GM19463 (cell line): ENCODE measurements at regions not wholly inside any gene's neighbourhood (a gene's known extent, or its start where the extent isn't known, plus 50 kb on each side); places are given as distances from the start of the nearest gene placed in this dataset.
A peak's percentile ranks its signal among the peaks of the same experiment; 100 is the strongest.
"Not testable (repeated sequence)": the region's sequence is repeated elsewhere in the genome, so short reads cannot be mapped to it uniquely, and the experiment has no call there.

Experiments
- ATAC-seq: cut with Tn5 transposase; IDR thresholded peaks from one replicate; pipeline ENCODE4 v1.9.1; 2021; ENCODE audit warnings: mild to moderate bottlenecking, moderate library complexity; ENCODE audit not compliant: unreplicated experiment

DNA sequence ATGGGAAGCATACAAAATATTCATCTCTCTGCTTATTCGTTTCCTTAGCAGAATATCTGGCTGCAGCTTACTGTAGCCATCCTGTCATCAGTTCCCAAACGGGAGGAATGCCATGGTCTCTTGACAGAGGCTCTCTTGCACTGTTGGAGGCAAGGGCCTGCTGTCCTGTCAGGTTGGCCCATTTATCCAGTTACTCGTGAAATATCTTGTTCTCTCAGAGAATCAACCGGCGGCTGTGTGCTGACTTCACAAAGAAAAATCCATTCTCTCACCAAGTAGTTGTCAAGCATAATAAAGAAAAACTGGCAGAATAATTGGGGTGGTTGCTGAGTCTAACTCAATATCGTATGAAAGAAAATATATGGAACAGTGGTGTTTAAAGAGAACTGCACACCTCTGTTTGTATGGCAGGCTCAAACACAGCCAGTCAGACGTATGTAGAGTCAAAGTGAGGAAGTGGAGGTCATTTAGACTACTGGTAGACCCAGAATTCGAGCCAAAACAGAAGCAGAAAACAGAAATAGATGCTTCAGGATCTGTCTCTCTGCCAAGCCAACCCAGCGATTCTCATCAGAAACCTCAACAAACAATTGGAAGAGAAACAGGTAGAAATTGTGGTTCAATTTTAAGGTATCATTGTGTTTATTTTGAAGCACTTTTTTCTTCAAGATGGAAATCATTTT, 349.2 kb upstream of the PRKCQ start:
- no peak for ATAC-seq

DNA sequence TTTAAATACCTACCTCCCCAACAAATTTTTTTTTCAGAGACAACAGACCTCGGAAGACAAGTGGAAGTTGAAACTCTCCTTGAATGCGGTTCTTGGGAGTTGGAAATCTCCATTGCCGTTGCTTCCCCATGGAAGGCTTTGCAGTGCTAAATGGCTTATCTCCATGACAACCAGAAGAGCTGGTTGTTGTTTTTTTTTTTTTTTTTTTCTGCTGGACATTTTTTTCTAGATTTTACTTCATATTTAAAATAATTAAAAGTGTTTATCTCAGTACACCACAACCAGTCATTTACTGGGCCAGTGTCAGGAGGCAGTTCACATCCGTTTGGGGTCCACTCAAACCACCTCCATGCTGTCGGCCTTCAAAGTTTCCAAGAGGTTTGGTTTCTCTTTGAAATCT, 348.5 kb upstream of the PRKCQ start:
- ATAC-seq: no peak

DNA sequence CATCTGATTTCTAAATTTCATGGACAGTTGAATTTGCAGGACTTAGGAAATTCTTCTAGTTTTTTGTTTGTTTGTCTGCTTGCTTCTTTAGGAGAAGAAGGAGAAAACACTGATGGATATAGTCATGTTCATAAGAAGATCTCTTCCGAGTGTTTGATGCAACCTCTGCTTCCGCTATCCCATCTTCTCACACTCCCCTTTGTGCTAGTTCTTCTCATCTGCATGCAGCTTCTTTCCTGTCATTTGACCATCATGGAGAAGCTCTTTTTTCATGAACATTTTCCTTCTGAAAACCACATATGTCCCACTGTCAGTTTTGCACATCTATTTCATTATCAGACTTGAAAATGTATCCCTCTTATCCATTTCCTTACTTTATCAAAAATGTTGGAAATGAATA, 346.9 kb upstream of the PRKCQ start:
- ATAC-seq: no peak

DNA sequence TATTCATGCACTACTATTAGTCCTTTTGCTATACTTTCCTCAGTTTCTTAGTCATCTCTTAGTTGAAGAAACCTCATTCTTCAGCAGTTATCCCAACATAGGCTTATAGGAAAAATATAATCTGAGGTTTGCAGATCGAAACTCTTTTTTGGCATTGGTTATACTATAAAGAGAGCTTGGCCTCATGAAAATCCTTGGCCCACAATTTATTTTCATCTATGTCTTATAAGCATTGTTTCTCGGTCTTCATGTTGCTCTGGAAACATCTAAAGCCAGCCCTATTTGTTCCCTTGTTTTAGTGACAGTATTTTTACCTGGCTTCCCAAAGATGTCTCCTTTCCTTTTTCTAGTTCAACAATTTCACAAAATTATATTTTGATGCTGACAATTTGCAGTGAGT, 345.1 kb upstream of the PRKCQ start:
- ATAC-seq: no peak

DNA sequence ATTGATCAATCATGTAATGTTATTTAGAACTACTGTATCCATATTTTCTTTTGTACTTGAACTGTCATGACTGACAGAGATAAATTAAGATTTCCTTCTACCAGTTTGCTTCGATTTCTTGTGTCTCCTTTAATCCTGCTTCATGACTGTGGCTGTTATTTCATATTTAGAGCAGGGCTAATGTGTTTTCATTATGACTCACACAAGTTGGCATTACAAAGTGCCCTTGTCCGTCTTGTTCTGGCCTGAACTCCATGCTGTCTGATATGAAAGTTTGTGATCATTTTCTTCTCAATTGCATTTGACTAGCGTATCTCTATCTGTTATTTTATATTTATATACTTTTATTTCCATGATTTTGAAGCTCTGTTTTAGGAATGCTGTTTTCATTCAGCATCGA, 344.1 kb upstream of the PRKCQ start:
- ATAC-seq: no peak

DNA sequence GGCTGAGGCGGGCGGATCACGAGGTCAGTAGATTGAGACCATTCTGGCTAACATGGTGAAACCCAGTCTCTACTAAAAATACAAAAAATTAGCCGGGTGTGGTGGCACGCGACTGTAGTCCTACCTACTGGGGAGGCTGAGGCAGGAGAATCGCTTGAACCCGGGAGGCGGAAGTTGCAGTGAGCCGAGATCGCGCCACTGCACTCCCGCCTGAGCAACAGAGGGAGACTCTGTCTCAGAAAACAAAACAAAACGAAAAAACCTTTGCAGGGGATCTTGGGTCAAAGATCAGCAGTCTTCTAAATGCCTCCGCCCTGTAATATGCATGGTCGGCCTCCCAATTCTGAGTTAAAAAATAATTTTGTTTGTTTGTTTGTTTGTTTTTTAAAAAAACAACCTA, 340.9 kb upstream of the PRKCQ start:
- ATAC-seq: not testable (repeated sequence)

DNA sequence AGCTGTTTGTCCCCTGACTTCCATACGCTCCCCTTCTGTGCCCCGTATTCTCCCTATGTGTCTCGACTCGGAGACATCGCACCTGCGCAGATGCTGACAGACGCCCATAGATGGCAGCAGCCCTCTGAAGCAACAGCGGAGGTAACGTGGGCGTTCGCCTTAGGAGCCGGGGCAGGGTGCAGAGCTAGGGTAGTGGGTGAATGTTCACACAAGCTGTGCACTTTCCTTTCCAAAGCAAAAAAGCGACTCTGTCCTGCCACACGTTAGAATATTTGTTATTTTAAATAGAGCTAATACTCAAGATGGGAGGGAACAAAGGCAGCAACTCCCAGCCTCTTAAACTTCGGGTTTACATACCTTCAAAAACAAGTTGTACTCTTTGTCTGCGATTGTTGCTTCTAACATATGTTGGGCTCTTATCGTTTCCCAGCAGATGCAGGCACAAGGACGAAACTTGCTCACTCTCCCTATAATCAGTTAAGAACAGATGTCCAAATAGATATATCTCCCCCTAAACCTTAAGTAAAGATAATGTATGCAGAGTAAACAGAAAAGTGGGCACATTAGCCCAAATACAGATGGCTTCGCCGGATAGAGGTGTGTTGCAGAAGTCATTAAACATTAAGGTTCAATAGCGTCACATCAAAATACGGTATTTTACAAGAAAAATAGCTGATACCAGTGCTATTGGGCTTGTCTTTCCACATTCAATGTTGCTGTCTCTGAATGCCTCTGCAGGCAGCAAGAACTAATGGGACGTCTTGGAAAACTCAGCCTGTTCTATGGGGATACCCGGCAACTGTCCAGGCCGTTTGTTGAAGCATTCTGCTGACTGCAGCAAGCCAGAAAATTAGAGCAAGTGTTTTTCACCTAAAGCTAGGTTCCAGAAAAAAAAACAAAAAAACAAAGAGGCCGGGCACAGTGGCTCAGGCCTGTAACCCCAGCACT, 340.3 kb upstream of the PRKCQ start:
- peak; percentile 99 for ATAC-seq

DNA sequence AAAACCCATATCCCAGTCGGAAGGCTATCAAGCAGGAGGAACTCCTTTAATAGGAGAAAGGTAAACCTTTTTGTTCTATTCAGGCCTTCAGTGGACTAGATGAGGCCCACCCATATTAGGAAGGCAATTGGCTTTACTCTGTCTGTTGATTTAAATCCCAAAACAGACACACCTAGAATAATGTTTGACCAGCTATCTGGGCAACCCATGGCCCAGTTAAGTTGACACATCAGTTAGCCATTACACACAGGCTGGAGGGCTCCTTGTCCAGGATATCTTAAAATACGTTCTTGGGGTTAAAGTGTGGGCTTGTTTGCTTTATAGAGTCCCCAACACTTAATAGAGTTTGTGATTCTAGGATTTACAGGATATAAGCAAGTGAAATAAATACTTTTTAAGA, 339.0 kb upstream of the PRKCQ start:
- no peak for ATAC-seq

DNA sequence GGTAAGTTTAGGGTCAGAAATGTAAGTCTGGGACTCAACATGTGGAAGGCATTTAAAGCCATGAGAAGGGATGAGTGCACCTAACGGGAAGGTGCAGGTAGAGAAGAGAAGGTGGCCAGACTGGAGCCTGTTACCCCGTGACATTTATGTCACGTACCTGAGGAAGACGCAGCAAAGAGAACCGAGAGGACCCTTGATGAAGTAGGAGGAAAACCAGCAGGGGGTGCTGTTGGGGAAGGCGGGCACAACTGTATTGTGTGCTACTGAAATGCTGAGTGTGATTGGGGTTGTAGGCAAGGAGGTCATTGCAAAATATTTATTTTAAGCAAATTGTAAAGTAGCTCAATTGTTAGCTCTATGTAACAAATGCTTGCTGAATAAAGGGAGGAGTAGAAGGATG, 338.2 kb upstream of the PRKCQ start:
- no peak for ATAC-seq

DNA sequence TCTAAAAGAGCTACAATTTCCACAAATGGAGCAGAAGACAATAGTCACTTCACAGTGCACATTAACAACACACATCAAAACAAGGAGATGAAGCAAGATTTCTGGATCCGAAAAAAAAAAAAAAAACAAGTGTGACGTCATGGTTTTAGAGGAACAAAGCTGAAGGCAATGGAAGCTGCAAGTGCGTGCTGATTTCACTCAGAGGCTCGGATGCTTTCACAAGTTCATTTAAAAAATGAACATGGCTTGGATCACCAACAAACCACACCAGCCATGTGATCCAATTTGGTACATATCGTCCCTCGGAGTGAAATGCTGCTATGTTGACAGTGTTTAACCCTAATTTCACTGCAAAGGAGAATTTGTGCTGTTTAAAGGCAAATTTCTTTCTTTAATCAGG, 337.0 kb upstream of the PRKCQ start:
- ATAC-seq: no peak

DNA sequence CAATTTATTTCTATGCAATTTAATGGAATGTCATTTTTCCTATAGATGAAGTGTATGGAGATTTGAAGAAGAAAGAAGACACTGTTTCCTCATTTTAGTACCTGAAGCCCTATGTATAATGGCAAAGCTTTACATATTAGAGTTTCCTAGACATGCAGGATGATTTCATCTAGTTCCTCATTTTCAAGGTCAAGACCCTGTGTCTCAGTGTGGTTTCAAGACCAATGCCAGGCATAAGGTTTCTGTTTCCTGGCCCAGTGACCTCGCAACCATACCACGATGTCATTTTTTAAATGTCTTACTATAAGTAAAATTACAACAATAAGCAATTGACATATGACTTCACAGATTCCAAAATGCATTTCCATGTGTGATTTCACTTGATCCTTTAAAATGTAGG, 336.5 kb upstream of the PRKCQ start:
- ATAC-seq: peak; percentile 36

DNA sequence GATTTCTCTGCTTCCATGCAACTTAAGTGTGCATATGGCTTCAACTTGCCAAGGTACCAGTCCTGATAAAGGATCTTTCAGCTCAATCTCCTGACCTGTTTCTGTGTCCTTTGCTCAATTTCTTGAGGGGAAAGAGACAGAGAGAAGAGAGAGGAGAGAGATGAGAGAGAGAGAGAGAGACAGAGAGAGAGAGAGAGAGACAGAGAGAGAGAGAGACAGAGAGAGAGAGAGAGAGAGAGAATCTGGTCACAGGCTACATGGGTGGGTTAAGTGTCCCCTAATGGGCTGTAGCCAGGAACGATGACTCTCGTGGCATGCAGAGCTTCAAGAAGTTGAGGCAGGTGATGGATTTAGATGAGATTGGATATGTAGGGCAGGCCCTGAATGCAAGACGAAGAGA, 335.2 kb upstream of the PRKCQ start:
- no peak for ATAC-seq

DNA sequence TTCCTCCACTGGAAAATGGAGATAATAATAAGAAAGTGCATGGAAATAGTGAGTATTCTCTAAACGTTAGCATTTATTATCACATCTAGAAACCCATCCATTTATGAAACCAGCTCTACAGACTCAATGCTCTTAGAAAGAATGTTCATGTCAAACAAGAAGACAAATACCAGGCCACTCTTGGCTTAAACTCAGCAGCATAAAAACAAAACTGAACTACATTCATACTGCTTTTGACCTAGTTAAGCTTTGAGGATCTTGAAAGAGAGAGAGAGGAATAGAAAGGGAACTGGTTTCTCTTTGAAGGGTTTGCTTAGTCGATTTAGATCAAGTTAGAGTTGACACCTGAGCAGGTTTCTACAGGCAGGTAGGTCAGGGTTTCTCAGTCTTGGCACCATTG, 332.9 kb upstream of the PRKCQ start:
- no peak for ATAC-seq

DNA sequence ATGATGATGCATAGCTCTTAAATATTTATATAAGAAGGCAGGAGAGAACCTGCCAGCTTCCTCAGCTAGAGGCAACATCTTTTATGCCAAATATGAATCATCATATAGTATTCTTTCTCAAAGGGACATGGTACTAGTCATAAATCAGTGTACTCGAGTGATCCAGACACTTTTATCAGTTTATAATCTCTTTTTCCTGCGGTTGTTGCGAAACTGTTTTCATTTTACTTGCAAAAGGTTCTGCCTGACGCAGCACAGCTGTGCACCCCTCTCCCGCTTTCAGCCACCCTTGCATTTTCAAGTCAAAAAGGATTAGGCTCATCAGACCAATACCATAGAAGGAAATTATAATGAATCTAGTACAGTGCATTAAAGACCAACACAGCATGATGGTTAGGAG, 332.3 kb upstream of the PRKCQ start:
- no peak for ATAC-seq

DNA sequence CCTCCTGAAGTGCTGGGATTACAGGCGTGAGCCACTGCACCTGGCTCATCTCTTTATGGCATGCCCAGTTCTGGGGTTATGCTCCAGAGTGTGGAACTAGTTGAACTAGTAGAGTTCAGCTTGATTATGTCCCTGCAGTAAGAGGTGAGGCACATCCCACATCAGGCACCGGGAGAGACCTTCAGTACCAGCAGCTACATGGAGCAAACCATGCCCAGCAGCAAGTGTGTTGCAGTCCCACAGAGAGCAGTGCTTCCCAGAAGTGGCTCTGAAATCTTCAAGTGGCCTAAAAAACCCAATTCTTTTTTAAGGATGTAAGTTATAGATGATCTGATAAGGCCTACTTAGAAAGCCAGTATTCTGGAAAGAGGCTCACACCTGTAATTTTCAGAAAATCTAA, 331.9 kb upstream of the PRKCQ start:
- ATAC-seq: no peak

DNA sequence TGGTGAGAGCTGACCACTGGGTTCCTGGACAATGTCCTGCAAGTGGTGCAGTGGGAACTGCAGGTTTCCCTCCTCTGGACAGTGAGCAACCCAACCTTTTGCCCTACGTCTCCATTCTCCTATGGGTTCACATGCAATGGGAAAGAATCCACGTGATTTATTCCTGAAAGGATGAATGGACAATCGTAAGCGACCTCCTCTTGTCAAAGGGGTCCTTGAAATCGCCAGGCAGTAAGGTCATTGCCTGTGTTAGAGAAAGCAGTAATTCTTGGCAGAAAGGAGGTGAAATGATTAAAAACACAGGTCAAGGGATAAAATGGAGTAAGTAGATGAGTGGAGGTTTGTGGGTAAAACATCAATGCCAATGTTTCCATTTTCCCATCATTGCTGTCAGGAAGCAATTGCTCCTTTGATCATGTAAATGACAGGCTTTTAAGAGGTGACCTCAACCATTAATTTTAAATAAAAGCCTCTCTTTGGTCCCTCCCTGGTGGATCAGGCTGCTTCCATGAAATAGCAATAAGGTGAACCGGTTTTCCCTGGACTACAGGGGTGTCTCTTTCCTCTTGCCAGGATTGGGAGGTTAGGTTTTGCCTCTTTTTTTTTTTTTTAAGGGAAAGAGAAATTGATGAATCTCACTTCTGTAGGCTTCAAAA, 330.0 kb upstream of the PRKCQ start:
- no peak for ATAC-seq

DNA sequence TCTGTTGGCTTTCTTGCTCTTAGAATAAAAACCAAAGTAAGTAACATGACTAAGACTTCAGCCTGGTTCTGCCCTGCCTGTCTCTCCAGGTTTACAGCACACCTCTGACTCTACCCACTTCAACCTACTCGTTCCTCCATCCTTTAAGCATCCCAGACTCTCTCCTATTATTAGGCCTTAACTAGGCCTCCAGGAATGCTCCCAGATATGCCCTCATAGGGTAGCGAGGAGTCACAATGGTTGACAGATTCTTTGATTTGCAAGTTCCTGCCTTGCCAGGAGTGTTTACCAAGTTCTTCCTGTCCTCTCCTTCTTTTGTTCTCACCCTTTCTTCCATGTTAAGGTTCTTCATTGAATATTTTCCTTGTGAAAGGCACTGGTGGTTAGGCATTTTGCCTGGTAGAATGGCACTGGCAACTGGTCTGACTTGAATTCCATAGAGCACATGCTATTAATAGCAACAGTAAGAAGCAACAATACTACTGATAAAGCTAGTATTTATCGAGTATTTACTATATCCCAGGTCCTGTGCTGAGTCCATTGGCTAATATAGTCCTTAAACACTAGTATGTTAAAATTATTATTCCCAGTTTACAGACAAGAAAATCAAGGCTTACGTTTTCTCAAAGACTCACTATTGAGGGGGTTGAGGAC, 327.9 kb upstream of the PRKCQ start:
- no peak for ATAC-seq

DNA sequence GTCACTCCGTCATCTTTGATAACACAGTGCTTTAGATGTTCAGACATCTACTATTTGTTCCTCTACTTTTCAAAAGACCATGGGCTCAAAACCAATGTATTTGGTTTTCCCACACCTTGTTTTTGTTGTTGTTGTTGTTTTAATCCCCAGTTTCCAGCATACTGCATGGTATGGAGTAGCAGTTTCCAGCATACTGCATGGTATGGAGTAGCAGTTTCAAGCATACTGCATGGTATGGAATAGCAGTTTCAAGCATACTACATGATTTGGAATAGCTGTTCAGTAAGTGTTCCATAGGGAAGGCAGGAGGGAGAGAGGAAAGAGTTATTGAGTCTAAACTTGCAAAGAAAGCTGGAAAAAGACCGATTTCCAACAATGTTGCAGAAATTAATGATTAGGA, 314.3 kb upstream of the PRKCQ start:
- ATAC-seq: no peak

DNA sequence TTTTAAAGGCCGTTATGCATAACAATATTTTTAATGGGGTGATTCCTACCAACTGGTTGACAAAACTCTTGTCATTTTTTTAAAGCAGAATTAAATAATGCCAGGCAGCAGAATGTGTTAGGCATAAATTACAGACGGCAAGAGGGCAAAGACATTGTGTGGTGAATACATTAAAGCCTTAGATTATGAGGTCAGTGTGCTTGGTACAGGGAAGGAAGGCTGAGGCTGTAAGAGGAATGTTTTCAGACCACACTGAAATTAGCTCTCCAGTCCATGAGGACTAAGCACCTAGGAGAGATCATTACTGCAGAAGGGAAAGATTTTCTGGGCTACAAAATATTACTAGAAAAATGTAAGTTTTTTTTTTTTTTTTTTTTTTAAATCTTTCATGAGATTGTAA, 312.8 kb upstream of the PRKCQ start:
- no peak for ATAC-seq

DNA sequence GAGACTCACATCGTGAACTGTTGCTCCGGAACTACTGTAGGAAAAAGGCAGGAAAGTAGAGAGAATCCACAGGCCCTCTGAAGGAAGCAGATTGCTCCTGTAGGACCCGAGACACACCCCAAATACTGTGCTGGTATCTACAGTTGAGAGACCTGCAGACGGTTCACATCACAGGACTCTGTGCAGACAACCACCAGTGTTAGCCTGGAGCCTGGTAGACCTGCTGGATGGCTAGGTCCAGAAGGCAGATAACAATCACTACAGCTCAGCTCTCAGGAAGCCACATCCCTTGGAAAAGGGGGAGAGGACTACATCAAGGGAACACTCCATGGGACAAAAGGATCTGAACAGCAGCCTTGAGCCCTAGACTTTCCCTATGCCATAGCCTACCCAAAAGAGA, 311.8 kb upstream of the PRKCQ start:
- no peak for ATAC-seq

DNA sequence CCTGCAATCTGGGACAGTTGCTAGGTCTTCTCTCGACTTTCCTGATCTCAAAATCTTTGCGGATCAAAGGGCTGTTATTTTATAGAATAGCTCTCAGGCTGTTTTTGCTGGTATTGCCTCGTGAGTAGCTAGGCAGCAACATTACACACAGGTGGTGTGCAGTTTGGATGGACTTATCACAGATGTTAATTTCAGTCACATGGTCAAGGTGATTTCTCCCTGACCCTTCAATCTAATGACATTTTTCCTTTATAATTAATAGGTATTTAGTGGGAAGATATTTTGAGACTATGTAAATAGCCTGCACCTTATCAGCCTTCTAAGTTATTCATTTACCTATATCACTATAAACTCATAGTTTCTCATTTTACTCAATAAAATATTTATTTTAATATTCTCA, 309.6 kb upstream of the PRKCQ start:
- no peak for ATAC-seq
